Heart left ventricle (tissue), 13 donors: ENCODE measurements at regions not wholly inside any gene's neighbourhood (a gene's known extent, or its start where the extent isn't known, plus 50 kb on each side); places are given as distances from the start of the nearest gene placed in this dataset.

Experiments
- POLR2A ChIP-seq, 2 donors: fragments of 450-650 bp; IDR thresholded peaks; one replicate each; pipeline ENCODE4 v1.6.1; 2017; ENCODE audit warnings: antibody characterized with exemption in 2 of 2, mild to moderate bottlenecking in 2 of 2, moderate library complexity in 2 of 2
- TF ChIP-seq, protein P1 (sequence below), 12 donors: fragments of 200-600 bp; sonication (generic) in 4 of 12; IDR thresholded peaks; one replicate each; pipeline versions ENCODE4 v1.5.0 to v1.8.0; 2018 to 2022; ENCODE audit warnings: antibody characterized with exemption in 12 of 12, mild to moderate bottlenecking in 5 of 12
- donor health status: ischemic (EF 13 %, LVEDD 7.1; RV severe dilation, severe dysfunction).
- donor health status: DM: no; HTN: yes; CAD: no.
- donor health status: DM: no; HTN: no; CAD: no.
- donor health status: ischemic (EF 25% LVEDD 6.9; RV normal size, moderate dysfunction).
- donor health status: ischemic (EF 25% LVEDD 5.7; RV mildly dilated, moderate dysfunction).
- donor health status: ischemic (EF 35%, LVEDD 5.7; RV mildly dilated, moderate dysfunction).
- donor health status: nonischemic (EF 11% LVEDD 7.7; RV severe dilation, severe dysfunction).
- donor health status: DM: yes; HTN: yes; CAD: no.
- donor health status: PGD.
- donor health status: ischemic (EF 29% LVEDD 5.4; RV normal size, mild dysfunction).
- donor health status: nonischemic (EF 23%, LVEDD 6.1; RV moderate dilation, normal function).

DNA sequence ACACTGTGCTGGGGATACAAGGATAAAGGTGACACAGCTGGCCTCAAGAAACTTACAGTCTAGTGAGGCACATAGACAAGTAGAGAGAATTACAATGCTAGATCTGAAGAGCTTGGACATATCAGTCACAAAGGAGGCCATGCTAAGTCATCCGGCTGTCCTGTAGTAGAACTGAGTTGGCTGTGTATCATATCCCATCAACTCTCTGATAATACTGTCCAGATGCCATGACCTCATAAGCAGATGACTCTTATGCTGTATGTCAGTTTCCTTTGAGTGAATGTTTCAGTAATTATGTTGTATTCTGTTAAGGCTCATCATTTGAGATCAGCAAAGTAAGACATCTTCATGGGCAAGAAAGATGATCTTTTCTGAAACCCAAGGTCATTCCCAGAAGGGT is 442.9 kb downstream of the MID1IP1 start:
- TF ChIP-seq, protein P1, sequence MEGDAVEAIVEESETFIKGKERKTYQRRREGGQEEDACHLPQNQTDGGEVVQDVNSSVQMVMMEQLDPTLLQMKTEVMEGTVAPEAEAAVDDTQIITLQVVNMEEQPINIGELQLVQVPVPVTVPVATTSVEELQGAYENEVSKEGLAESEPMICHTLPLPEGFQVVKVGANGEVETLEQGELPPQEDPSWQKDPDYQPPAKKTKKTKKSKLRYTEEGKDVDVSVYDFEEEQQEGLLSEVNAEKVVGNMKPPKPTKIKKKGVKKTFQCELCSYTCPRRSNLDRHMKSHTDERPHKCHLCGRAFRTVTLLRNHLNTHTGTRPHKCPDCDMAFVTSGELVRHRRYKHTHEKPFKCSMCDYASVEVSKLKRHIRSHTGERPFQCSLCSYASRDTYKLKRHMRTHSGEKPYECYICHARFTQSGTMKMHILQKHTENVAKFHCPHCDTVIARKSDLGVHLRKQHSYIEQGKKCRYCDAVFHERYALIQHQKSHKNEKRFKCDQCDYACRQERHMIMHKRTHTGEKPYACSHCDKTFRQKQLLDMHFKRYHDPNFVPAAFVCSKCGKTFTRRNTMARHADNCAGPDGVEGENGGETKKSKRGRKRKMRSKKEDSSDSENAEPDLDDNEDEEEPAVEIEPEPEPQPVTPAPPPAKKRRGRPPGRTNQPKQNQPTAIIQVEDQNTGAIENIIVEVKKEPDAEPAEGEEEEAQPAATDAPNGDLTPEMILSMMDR (IDR thresholded peaks at IDR 0.05) = no peak
- no peak for TF ChIP-seq POLR2A (IDR thresholded peaks at IDR 0.05)
